Esophagus squamous epithelium (tissue), 4 donors: ENCODE measurements at regions not wholly inside any gene's neighbourhood (a gene's known extent, or its start where the extent isn't known, plus 50 kb on each side); places are given as distances from the start of the nearest gene placed in this dataset.

Experiments
- CTCF ChIP-seq, 6 experiments: fragments of 450-650 bp in 4 of 6; fragments of 200-600 bp in 2 of 6; sonication (generic) in 2 of 6; IDR thresholded peaks; one replicate each; pipeline ENCODE4 v1.5.1; 2016 to 2019; ENCODE audit warnings: antibody characterized with exemption in 6 of 6, mild to moderate bottlenecking in 4 of 6, moderate library complexity in 4 of 6
- POLR2A ChIP-seq, 4 donors: fragments of 450-650 bp; IDR thresholded peaks; one replicate each; pipeline ENCODE4 v1.6.1; 2017; ENCODE audit warnings: antibody characterized with exemption in 4 of 4, mild to moderate bottlenecking in 4 of 4, moderate library complexity in 3 of 4

GRCh38 chr7:114818501-114818900 lies 103.4 kb upstream of the MDFIC start:
- no peak for TF ChIP-seq CTCF (IDR thresholded peaks at IDR 0.05)
- TF ChIP-seq POLR2A (IDR thresholded peaks at IDR 0.05), result no peak
